ENCODE measurements at regions not wholly inside any gene's neighbourhood (a gene's known extent, or its start where the extent isn't known, plus 50 kb on each side); places are given as distances from the start of the nearest gene placed in this dataset.

- no peaks in the 10 kb centered on the region for H3K79me2 ChIP-seq (ENCODE audit: control insufficient read depth, insufficient read depth, low read length)
- H3K4me1 ChIP-seq (ENCODE audit: control insufficient read depth in 2 of 2, insufficient read depth in 2 of 2, low read length in 2 of 2), result no peaks in the 10 kb centered on the region
- intact Hi-C loops (cut with micrococcal nuclease), result loop anchor here (1.0 to 2.0 kb wide), 3 partner anchors 291 to 483 kb away; no protein-coding TSS in a partner anchor
- no peaks in the 10 kb centered on the region for H3K36me3 ChIP-seq (replicated peaks in 1 of 2; ENCODE audit: control extremely low read depth in 1 of 2, control insufficient read depth in 1 of 2, extremely low read depth in 1 of 2, insufficient read depth in 2 of 2, low read length in 1 of 2)
- ChIA-PET POLR2A (no interaction called here), CTCF (interaction anchor here (0.7 to 2.1 kb wide), 7 partner anchors 9 to 485 kb away, joined by 3 to 12 read pairs (median 5); no protein-coding TSS in a partner anchor)
- H3K9me3 ChIP-seq (ENCODE audit: control extremely low read depth in 1 of 3, control insufficient read depth in 2 of 3, insufficient read depth in 1 of 3, low read length in 2 of 3), result no peaks in the 10 kb centered on the region
- H4K20me1 ChIP-seq (ENCODE audit: control insufficient read depth, insufficient read depth, low read length, poor library complexity, severe bottlenecking), result no peaks in the 10 kb centered on the region
- no peak overlapping the region for H3K4me3 Mint-ChIP-seq
- no peak overlapping the region for H3K4me3 ChIP-seq (ENCODE audit: control extremely low read depth in 1 of 5, extremely low read depth in 1 of 5, insufficient read depth in 1 of 5, low read depth in 2 of 5, low read length in 4 of 5)
- WGBS (ENCODE audit: insufficient coverage), result 6% methylated on average over 1 of the region's 2 CpGs
- no peaks in the 10 kb centered on the region for H3K9me3 Mint-ChIP-seq (ENCODE audit: insufficient read depth)
- H3K27me3 Mint-ChIP-seq, result no peaks in the 10 kb centered on the region
- H3K4me1 Mint-ChIP-seq, result no peaks in the 10 kb centered on the region
- ATAC-seq (ENCODE audit: low read depth) (no peak), DNase-seq (peak; percentile 51)
- H3K27ac ChIP-seq (ENCODE audit: low read length in 2 of 2), result no peak overlapping the region
- no peak overlapping the region for H3K27ac Mint-ChIP-seq
- no peak overlapping the region for H3K9ac ChIP-seq (ENCODE audit: low read length)
- H3K27me3 ChIP-seq (replicated peaks in 1 of 4; ENCODE audit: control extremely low read depth in 1 of 4, control insufficient read depth in 3 of 4, insufficient read depth in 4 of 4, low read length in 3 of 4), result no peaks in the 10 kb centered on the region
- no peak overlapping the region for H3K4me2 ChIP-seq (replicated peaks; ENCODE audit: low read depth, low read length, poor library complexity, severe bottlenecking)
- H2AFZ ChIP-seq (ENCODE audit: insufficient read depth, low read depth, low read length, poor library complexity, severe bottlenecking), result no peak overlapping the region
- TF ChIP-seq EZH2 (IDR thresholded peaks at IDR 0.05; ENCODE audit: borderline replicate concordance, insufficient read depth, low read depth, low read length, poor library complexity, severe bottlenecking), result no peak
- TF ChIP-seq, protein P1, sequence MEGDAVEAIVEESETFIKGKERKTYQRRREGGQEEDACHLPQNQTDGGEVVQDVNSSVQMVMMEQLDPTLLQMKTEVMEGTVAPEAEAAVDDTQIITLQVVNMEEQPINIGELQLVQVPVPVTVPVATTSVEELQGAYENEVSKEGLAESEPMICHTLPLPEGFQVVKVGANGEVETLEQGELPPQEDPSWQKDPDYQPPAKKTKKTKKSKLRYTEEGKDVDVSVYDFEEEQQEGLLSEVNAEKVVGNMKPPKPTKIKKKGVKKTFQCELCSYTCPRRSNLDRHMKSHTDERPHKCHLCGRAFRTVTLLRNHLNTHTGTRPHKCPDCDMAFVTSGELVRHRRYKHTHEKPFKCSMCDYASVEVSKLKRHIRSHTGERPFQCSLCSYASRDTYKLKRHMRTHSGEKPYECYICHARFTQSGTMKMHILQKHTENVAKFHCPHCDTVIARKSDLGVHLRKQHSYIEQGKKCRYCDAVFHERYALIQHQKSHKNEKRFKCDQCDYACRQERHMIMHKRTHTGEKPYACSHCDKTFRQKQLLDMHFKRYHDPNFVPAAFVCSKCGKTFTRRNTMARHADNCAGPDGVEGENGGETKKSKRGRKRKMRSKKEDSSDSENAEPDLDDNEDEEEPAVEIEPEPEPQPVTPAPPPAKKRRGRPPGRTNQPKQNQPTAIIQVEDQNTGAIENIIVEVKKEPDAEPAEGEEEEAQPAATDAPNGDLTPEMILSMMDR (IDR thresholded peaks at IDR 0.05), result peak; percentile 41
These were observed 401.9 kb upstream of the PDE4D start for GRCh38 chr5:60295423-60295822.

DNA sequence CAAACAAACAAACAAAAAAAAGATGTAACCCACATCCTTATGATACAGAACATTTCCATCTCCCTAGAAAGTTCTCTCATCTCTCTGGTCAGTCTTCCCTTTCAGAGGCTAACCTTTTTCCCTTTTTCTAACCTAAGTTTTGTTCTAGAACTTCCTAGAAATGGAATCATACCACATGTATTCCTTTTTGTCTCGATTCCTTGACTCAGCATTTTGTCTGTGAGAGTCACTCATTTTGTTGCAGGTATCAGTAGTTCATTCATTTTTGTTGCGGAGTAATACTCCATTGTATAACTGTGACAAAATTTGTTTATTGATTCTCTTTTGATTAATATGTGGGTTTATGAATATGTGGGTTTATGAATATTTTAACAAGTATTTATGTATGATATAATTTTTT is 400.0 kb upstream of the PDE4D start:
- H3K79me2 ChIP-seq (ENCODE audit: control insufficient read depth, insufficient read depth, low read length), result no peaks in the 10 kb centered on the region
- DNase-seq (no peak), ATAC-seq (ENCODE audit: low read depth) (no peak)
- H3K9me3 ChIP-seq (ENCODE audit: control extremely low read depth in 1 of 3, control insufficient read depth in 2 of 3, insufficient read depth in 1 of 3, low read length in 2 of 3), result no peaks in the 10 kb centered on the region
- H2AFZ ChIP-seq (ENCODE audit: insufficient read depth, low read depth, low read length, poor library complexity, severe bottlenecking), result no peak overlapping the region
- no peak overlapping the region for H3K4me3 ChIP-seq (ENCODE audit: control extremely low read depth in 1 of 5, extremely low read depth in 1 of 5, insufficient read depth in 1 of 5, low read depth in 2 of 5, low read length in 4 of 5)
- H3K27me3 Mint-ChIP-seq, result peaks cover 6% of the 10 kb centered on the region
- H3K4me3 Mint-ChIP-seq, result no peak overlapping the region
- ChIA-PET POLR2A (no interaction called here), CTCF (interaction anchor here (1.1 kb wide), 1 partner anchor 292 kb away, joined by 4 read pairs; no protein-coding TSS in a partner anchor)
- no peaks in the 10 kb centered on the region for H3K36me3 ChIP-seq (replicated peaks in 1 of 2; ENCODE audit: control extremely low read depth in 1 of 2, control insufficient read depth in 1 of 2, extremely low read depth in 1 of 2, insufficient read depth in 2 of 2, low read length in 1 of 2)
- intact Hi-C loops (cut with micrococcal nuclease), result no loop called here
- no peaks in the 10 kb centered on the region for H3K4me1 Mint-ChIP-seq
- WGBS (ENCODE audit: insufficient coverage), result no CpG with 5 or more reads among the region's 2 CpGs
- no peaks in the 10 kb centered on the region for H3K27me3 ChIP-seq (replicated peaks in 1 of 4; ENCODE audit: control extremely low read depth in 1 of 4, control insufficient read depth in 3 of 4, insufficient read depth in 4 of 4, low read length in 3 of 4)
- H3K27ac ChIP-seq (ENCODE audit: low read length in 2 of 2), result no peak overlapping the region
- H4K20me1 ChIP-seq (ENCODE audit: control insufficient read depth, insufficient read depth, low read length, poor library complexity, severe bottlenecking), result no peaks in the 10 kb centered on the region
- H3K9ac ChIP-seq (ENCODE audit: low read length), result no peak overlapping the region
- no peaks in the 10 kb centered on the region for H3K9me3 Mint-ChIP-seq (ENCODE audit: insufficient read depth)
- no peak overlapping the region for H3K4me2 ChIP-seq (replicated peaks; ENCODE audit: low read depth, low read length, poor library complexity, severe bottlenecking)
- no peaks in the 10 kb centered on the region for H3K4me1 ChIP-seq (ENCODE audit: control insufficient read depth in 2 of 2, insufficient read depth in 2 of 2, low read length in 2 of 2)
- no peak overlapping the region for H3K27ac Mint-ChIP-seq
- no peak for TF ChIP-seq EZH2 (IDR thresholded peaks at IDR 0.05; ENCODE audit: borderline replicate concordance, insufficient read depth, low read depth, low read length, poor library complexity, severe bottlenecking)
- TF ChIP-seq, protein P1 (IDR thresholded peaks at IDR 0.05), result no peak
